Heart left ventricle (tissue), 13 donors: ENCODE measurements at regions not wholly inside any gene's neighbourhood (a gene's known extent, or its start where the extent isn't known, plus 50 kb on each side); places are given as distances from the start of the nearest gene placed in this dataset.

Experiments
- CTCF ChIP-seq, 12 donors: fragments of 200-600 bp; sonication (generic) in 4 of 12; IDR thresholded peaks; one replicate each; pipeline versions ENCODE4 v1.5.0 to v1.8.0; 2018 to 2022; ENCODE audit warnings: antibody characterized with exemption in 12 of 12, mild to moderate bottlenecking in 5 of 12
- POLR2A ChIP-seq, 2 donors: fragments of 450-650 bp; IDR thresholded peaks; one replicate each; pipeline ENCODE4 v1.6.1; 2017; ENCODE audit warnings: antibody characterized with exemption in 2 of 2, mild to moderate bottlenecking in 2 of 2, moderate library complexity in 2 of 2
- donor health status: ischemic (EF 13 %, LVEDD 7.1; RV severe dilation, severe dysfunction).
- donor health status: DM: no; HTN: yes; CAD: no.
- donor health status: DM: no; HTN: no; CAD: no.
- donor health status: ischemic (EF 25% LVEDD 6.9; RV normal size, moderate dysfunction).
- donor health status: ischemic (EF 25% LVEDD 5.7; RV mildly dilated, moderate dysfunction).
- donor health status: ischemic (EF 35%, LVEDD 5.7; RV mildly dilated, moderate dysfunction).
- donor health status: nonischemic (EF 11% LVEDD 7.7; RV severe dilation, severe dysfunction).
- donor health status: DM: yes; HTN: yes; CAD: no.
- donor health status: PGD.
- donor health status: ischemic (EF 29% LVEDD 5.4; RV normal size, mild dysfunction).
- donor health status: nonischemic (EF 23%, LVEDD 6.1; RV moderate dilation, normal function).

GRCh38 chr2:114056294-114057143, 166.6 kb downstream of the ACTR3 start:
- no peak for TF ChIP-seq CTCF (IDR thresholded peaks at IDR 0.05)
- no peak for TF ChIP-seq POLR2A (IDR thresholded peaks at IDR 0.05)
